ENCODE measurements at regions not wholly inside any gene's neighbourhood (a gene's known extent, or its start where the extent isn't known, plus 50 kb on each side); places are given as distances from the start of the nearest gene placed in this dataset.

- no peaks in the 10 kb centered on the region for H3K9me3 Mint-ChIP-seq
- H3K79me1 ChIP-seq (ENCODE audit: insufficient read depth, low read depth, low read length, poor library complexity, severe bottlenecking), result no peaks in the 10 kb centered on the region
- DNase-seq, result no peak
These were observed 221.3 kb downstream of the PLPP3 start for GRCh38 chr1:56357927-56358690.

More at GRCh38 chr1:56357927-56358690, 221.3 kb downstream of the PLPP3 start:
- H3K4me1 ChIP-seq (ENCODE audit: insufficient read depth, low read length), result no peaks in the 10 kb centered on the region
- TF ChIP-seq, protein P1, sequence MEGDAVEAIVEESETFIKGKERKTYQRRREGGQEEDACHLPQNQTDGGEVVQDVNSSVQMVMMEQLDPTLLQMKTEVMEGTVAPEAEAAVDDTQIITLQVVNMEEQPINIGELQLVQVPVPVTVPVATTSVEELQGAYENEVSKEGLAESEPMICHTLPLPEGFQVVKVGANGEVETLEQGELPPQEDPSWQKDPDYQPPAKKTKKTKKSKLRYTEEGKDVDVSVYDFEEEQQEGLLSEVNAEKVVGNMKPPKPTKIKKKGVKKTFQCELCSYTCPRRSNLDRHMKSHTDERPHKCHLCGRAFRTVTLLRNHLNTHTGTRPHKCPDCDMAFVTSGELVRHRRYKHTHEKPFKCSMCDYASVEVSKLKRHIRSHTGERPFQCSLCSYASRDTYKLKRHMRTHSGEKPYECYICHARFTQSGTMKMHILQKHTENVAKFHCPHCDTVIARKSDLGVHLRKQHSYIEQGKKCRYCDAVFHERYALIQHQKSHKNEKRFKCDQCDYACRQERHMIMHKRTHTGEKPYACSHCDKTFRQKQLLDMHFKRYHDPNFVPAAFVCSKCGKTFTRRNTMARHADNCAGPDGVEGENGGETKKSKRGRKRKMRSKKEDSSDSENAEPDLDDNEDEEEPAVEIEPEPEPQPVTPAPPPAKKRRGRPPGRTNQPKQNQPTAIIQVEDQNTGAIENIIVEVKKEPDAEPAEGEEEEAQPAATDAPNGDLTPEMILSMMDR (conservative IDR thresholded peaks at IDR 0.05), result no peak
- no peak overlapping the region for H3K4me2 ChIP-seq (ENCODE audit: insufficient read depth, insufficient read length, low read length)
- no peak overlapping the region for H2BK20ac ChIP-seq (ENCODE audit: low read depth, low read length, poor library complexity, severe bottlenecking)
- no peak overlapping the region for H3K9ac ChIP-seq (ENCODE audit: extremely low read depth, insufficient read length, low read length)
- H3T11ph ChIP-seq (ENCODE audit: low read length), result no peak overlapping the region
- no peaks in the 10 kb centered on the region for H3K27me3 ChIP-seq (ENCODE audit: insufficient read depth, low read length)
- WGBS (ENCODE audit: extremely low coverage, insufficient read length, low lambda C conversion rate), result no CpG with 5 or more reads among the region's 3 CpGs
- no peak overlapping the region for H4K8ac ChIP-seq (replicated peaks; ENCODE audit: insufficient read length, low read depth, low read length)
- Mint-ChIP-seq H3K4me3 (no peak overlapping the region), H3K36me3 (ENCODE audit: insufficient read depth in 1 of 3, low read depth in 3 of 3) (no peaks in the 10 kb centered on the region), H3K4me1 (peaks cover 3 to 7% of the 10 kb centered on the region in 2 experiments; a peak in 3 of 4 replicates), H3K27me3 (ENCODE audit: low read depth) (no peaks in the 10 kb centered on the region), H3K27ac (no peak overlapping the region)
- no peak overlapping the region for H3K27ac ChIP-seq (ENCODE audit: insufficient read length, low read depth, low read length)
- H3K56ac ChIP-seq (ENCODE audit: insufficient read length, low read depth, low read length), result no peak overlapping the region
- H3K23ac ChIP-seq (ENCODE audit: insufficient read length, low read depth, low read length), result no peak overlapping the region
- no peak overlapping the region for H3K18ac ChIP-seq (ENCODE audit: insufficient read length, low read depth, low read length)
- H4K20me1 ChIP-seq (ENCODE audit: control insufficient read depth, insufficient read depth, insufficient read length), result no peaks in the 10 kb centered on the region
- H2BK5ac ChIP-seq (ENCODE audit: insufficient read length, low read length), result no peak overlapping the region
- H2BK120ac ChIP-seq (ENCODE audit: low read depth, low read length, poor library complexity, severe bottlenecking), result no peak overlapping the region
- no peak overlapping the region for H2AK5ac ChIP-seq (ENCODE audit: insufficient read length, low read length)
- H2AFZ ChIP-seq (ENCODE audit: low read length), result no peak overlapping the region
- no peaks in the 10 kb centered on the region for H3K9me3 ChIP-seq (ENCODE audit: control insufficient read depth, low read depth, low read length)
- H2BK12ac ChIP-seq (ENCODE audit: insufficient read length, low read depth, low read length), result no peak overlapping the region
- H3K4ac ChIP-seq (ENCODE audit: low read depth, low read length), result no peak overlapping the region
- H4K5ac ChIP-seq (ENCODE audit: insufficient read length, low read depth, low read length), result no peak overlapping the region
- no peaks in the 10 kb centered on the region; the same call in 1 of the 2 replicates for H3K79me2 ChIP-seq (ENCODE audit: insufficient read depth, low read length)
- H4K91ac ChIP-seq (ENCODE audit: insufficient read length, low read depth, low read length), result no peak overlapping the region
- no peak overlapping the region for H2BK15ac ChIP-seq (ENCODE audit: low read depth, low read length)
- no peaks in the 10 kb centered on the region for H3K23me2 ChIP-seq (ENCODE audit: insufficient read length, low read depth, low read length, poor library complexity, severe bottlenecking)
- H3K14ac ChIP-seq (ENCODE audit: insufficient read depth, low read length), result no peak overlapping the region

Data from H9 (cell line).